Kidney glomerular epithelial cell (primary cell): ENCODE measurements at regions not wholly inside any gene's neighbourhood (a gene's known extent, or its start where the extent isn't known, plus 50 kb on each side); places are given as distances from the start of the nearest gene placed in this dataset.

ENCODE experiments used
- DNase-seq: peaks from one replicate; lab custom pipeline; 2025; lab: John Stamatoyannopoulos, UW

GRCh38 chr5:51908215-51908614, 525.0 kb downstream of the ISL1 start:
- no peak for DNase-seq

- DNase-seq, result no peak
These were observed 561.4 kb downstream of the ISL1 start for GRCh38 chr5:51944500-51945125.

GRCh38 chr5:51958473-51958872, 575.2 kb downstream of the ISL1 start:
- DNase-seq, result no peak

- DNase-seq, result peak; percentile 32
These were observed 577.4 kb downstream of the ISL1 start for GRCh38 chr5:51960617-51961121.

GRCh38 chr5:51961154-51961562, 577.9 kb downstream of the ISL1 start:
- no peak for DNase-seq

GRCh38 chr5:51968756-51969155, 585.5 kb downstream of the ISL1 start:
- no peak for DNase-seq

- DNase-seq, result no peak
These were observed 591.6 kb downstream of the ISL1 start for GRCh38 chr5:51974834-51975233.

GRCh38 chr5:51977014-51977413, 593.8 kb downstream of the ISL1 start:
- no peak for DNase-seq

- no peak for DNase-seq
These were observed 599.9 kb downstream of the ISL1 start for GRCh38 chr5:51983161-51983560.

- no peak for DNase-seq
These were observed 603.5 kb downstream of the ISL1 start for GRCh38 chr5:51986733-51987132.

- no peak for DNase-seq
These were observed 604.0 kb downstream of the ISL1 start for GRCh38 chr5:51987239-51987638.

GRCh38 chr5:51987669-51988209, 604.5 kb downstream of the ISL1 start:
- DNase-seq, result no peak

- no peak for DNase-seq
These were observed 605.4 kb downstream of the ISL1 start for GRCh38 chr5:51988634-51989033.

GRCh38 chr5:51990241-51990640, 607.0 kb downstream of the ISL1 start:
- DNase-seq, result no peak

- DNase-seq, result no peak
These were observed 607.5 kb downstream of the ISL1 start for GRCh38 chr5:51990661-51991180.

GRCh38 chr5:51991940-51992339, 608.7 kb downstream of the ISL1 start:
- DNase-seq, result no peak

GRCh38 chr5:51995773-51996306, 612.6 kb downstream of the ISL1 start:
- no peak for DNase-seq

GRCh38 chr5:51996356-51996861, 613.2 kb downstream of the ISL1 start:
- DNase-seq, result no peak

GRCh38 chr5:51997500-51997899, 614.3 kb downstream of the ISL1 start:
- no peak for DNase-seq

- no peak for DNase-seq
These were observed 614.7 kb downstream of the ISL1 start for GRCh38 chr5:51997949-51998348.

GRCh38 chr5:52007230-52007858, 624.1 kb downstream of the ISL1 start:
- peak; percentile 24 for DNase-seq

GRCh38 chr5:52010454-52010853, 627.2 kb downstream of the ISL1 start:
- DNase-seq, result no peak

GRCh38 chr5:52013523-52013922, 630.3 kb downstream of the ISL1 start:
- DNase-seq, result no peak
